PFSK-1 (cell line): ENCODE measurements at regions not wholly inside any gene's neighbourhood (a gene's known extent, or its start where the extent isn't known, plus 50 kb on each side); places are given as distances from the start of the nearest gene placed in this dataset.

ENCODE experiments used
- POLR2AphosphoS5 ChIP-seq: IDR thresholded peaks from 2 replicates; pipeline ENCODE4 v1.6.1; 2012; ENCODE audit warnings: low read depth, mild to moderate bottlenecking, control low read depth, low read length, moderate library complexity
- REST ChIP-seq, 2 experiments: IDR thresholded peaks; 2 replicates each; pipeline versions ENCODE4 v1.6.1 to v1.8.0; 2011 to 2012; ENCODE audit warnings: low read depth in 2 of 2, low read length in 2 of 2, control low read depth in 1 of 2, inconsistent platforms in 1 of 2, mild to moderate bottlenecking in 1 of 2, moderate library complexity in 1 of 2; ENCODE audit not compliant: insufficient read depth in 1 of 2
- SIN3A ChIP-seq: IDR thresholded peaks from 2 replicates; pipeline ENCODE4 v1.6.1; 2012; ENCODE audit warnings: mild to moderate bottlenecking, low read length, moderate library complexity, borderline replicate concordance; ENCODE audit not compliant: insufficient read depth

- no peak for TF ChIP-seq POLR2AphosphoS5
- TF ChIP-seq REST (IDR thresholded peaks at IDR 0.05; ENCODE audit: insufficient read depth in 1 of 2, low read depth in 2 of 2, low read length in 2 of 2) = no peak
- no peak for TF ChIP-seq SIN3A
Measured at GRCh38 chr15:39473298-39473947, 107.5 kb upstream of the THBS1 start.
